Neutrophil (primary cell): ENCODE measurements at regions not wholly inside any gene's neighbourhood (a gene's known extent, or its start where the extent isn't known, plus 50 kb on each side); places are given as distances from the start of the nearest gene placed in this dataset.

Experiments
- H3K27ac ChIP-seq: fragments of 200-600 bp; sonication (generic); 2 replicates; pipeline ENCODE4 v1.5.1; 2016; ENCODE audit warnings: mild to moderate bottlenecking, moderate library complexity
- H3K27me3 ChIP-seq: fragments of 200-600 bp; sonication (generic); 2 replicates; pipeline ENCODE4 v1.6.0; 2016; ENCODE audit warnings: mild to moderate bottlenecking
- H3K36me3 ChIP-seq: fragments of 200-600 bp; sonication (generic); 2 replicates; pipeline ENCODE4 v1.5.1; 2017
- H3K4me1 ChIP-seq, 2 experiments: fragments of 200-600 bp in 1 of 2; sonication (generic) in 1 of 2; 1 replicate in 1 of 2; 2 replicates in 1 of 2; pipeline versions ENCODE4 v1.5.1 to v1.6.1; 2013 to 2016; ENCODE audit warnings: low read depth in 1 of 2, low read length in 1 of 2, mild to moderate bottlenecking in 1 of 2, moderate library complexity in 1 of 2; ENCODE audit not compliant: control insufficient read depth in 1 of 2, insufficient read depth in 1 of 2
- H3K4me3 ChIP-seq, 2 experiments: fragments of 200-600 bp in 1 of 2; sonication (generic) in 1 of 2; 1 replicate in 1 of 2; 2 replicates in 1 of 2; pipeline ENCODE4 v1.5.1; 2013 to 2016; ENCODE audit warnings: low read depth in 1 of 2, low read length in 1 of 2, mild to moderate bottlenecking in 1 of 2, moderate library complexity in 1 of 2
- H3K9me3 ChIP-seq: fragments of 200-600 bp; sonication (generic); 2 replicates; pipeline ENCODE4 v1.5.1; 2016
- CTCF ChIP-seq: fragments of 200-600 bp; sonication (generic); IDR thresholded peaks from 2 replicates; pipeline ENCODE4 v1.5.1; 2016; ENCODE audit warnings: antibody characterized with exemption

- Histone ChIP-seq H3K27me3 (no peaks in the 10 kb centered on the region), H3K4me1 (no peaks in the 10 kb centered on the region), H3K36me3 (no peaks in the 10 kb centered on the region), H3K9me3 (no peaks in the 10 kb centered on the region), H3K4me3 (no peak overlapping the region), H3K27ac (no peak overlapping the region)
- no peak for TF ChIP-seq CTCF
Measured at GRCh38 chr9:109585796-109586195, 87.7 kb upstream of the PTPN3 start.

GRCh38 chr9:109586993-109587392 is 88.9 kb upstream of the PTPN3 start:
- Histone ChIP-seq H3K27ac (no peak overlapping the region), H3K4me3 (no peak overlapping the region), H3K4me1 (no peaks in the 10 kb centered on the region), H3K9me3 (no peaks in the 10 kb centered on the region), H3K36me3 (no peaks in the 10 kb centered on the region), H3K27me3 (no peaks in the 10 kb centered on the region)
- TF ChIP-seq CTCF: no peak

GRCh38 chr9:109588415-109588814 is 90.3 kb upstream of the PTPN3 start:
- Histone ChIP-seq H3K27me3 (no peaks in the 10 kb centered on the region), H3K36me3 (no peaks in the 10 kb centered on the region), H3K4me1 (no peaks in the 10 kb centered on the region), H3K27ac (no peak overlapping the region), H3K9me3 (no peaks in the 10 kb centered on the region), H3K4me3 (no peak overlapping the region)
- TF ChIP-seq CTCF: no peak

- Histone ChIP-seq H3K4me1 (no peaks in the 10 kb centered on the region), H3K27me3 (no peaks in the 10 kb centered on the region), H3K4me3 (no peak overlapping the region), H3K36me3 (no peaks in the 10 kb centered on the region), H3K27ac (no peak overlapping the region), H3K9me3 (no peaks in the 10 kb centered on the region)
- no peak for TF ChIP-seq CTCF
Measured at GRCh38 chr9:109590966-109591365, 92.9 kb upstream of the PTPN3 start.

GRCh38 chr9:109591691-109592090 is 93.6 kb upstream of the PTPN3 start:
- no peak for TF ChIP-seq CTCF
- Histone ChIP-seq H3K36me3 (no peaks in the 10 kb centered on the region), H3K4me3 (no peak overlapping the region), H3K27ac (no peak overlapping the region), H3K27me3 (no peaks in the 10 kb centered on the region), H3K9me3 (no peaks in the 10 kb centered on the region), H3K4me1 (no peaks in the 10 kb centered on the region)

GRCh38 chr9:109593612-109594011 is 95.5 kb upstream of the PTPN3 start:
- no peak for TF ChIP-seq CTCF
- no peak overlapping the region for H3K27ac ChIP-seq

More at GRCh38 chr9:109593612-109594011, 95.5 kb upstream of the PTPN3 start:
- no peaks in the 10 kb centered on the region for H3K36me3 ChIP-seq
- no peaks in the 10 kb centered on the region for H3K27me3 ChIP-seq
- no peak overlapping the region for H3K4me3 ChIP-seq
- H3K4me1 ChIP-seq: no peaks in the 10 kb centered on the region
- H3K9me3 ChIP-seq: no peaks in the 10 kb centered on the region
